Cardiac muscle cell (in vitro differentiated cells and primary cell): ENCODE measurements at regions not wholly inside any gene's neighbourhood (a gene's known extent, or its start where the extent isn't known, plus 50 kb on each side); places are given as distances from the start of the nearest gene placed in this dataset.

Experiments
- DNase-seq, 2 donors: peaks; one replicate each; pipeline versions ENCODE4 v3.0.0 to v3.0.0-alpha.2; 2010 to 2017; ENCODE audit warnings: low read depth in 1 of 2, low spot score in 1 of 2
- H3K27ac ChIP-seq: fragments of 200-600 bp; sonication (generic); 2 replicates; pipeline ENCODE4 v1.5.1; 2016
- H3K27me3 ChIP-seq: fragments of 200-600 bp; sonication (generic); 2 replicates; pipeline ENCODE4 v1.6.0; 2016; ENCODE audit warnings: control low read depth
- H3K36me3 ChIP-seq: fragments of 200-600 bp; sonication (generic); 2 replicates; pipeline ENCODE4 v1.5.1; 2016; ENCODE audit warnings: control low read depth
- H3K4me1 ChIP-seq: fragments of 200-600 bp; sonication (generic); 2 replicates; pipeline ENCODE4 v1.8.1; 2017; ENCODE audit warnings: low read depth, mild to moderate bottlenecking, mixed run types
- H3K4me3 ChIP-seq: fragments of 200-600 bp; sonication (generic); 2 replicates; pipeline ENCODE4 v1.5.1; 2016; ENCODE audit warnings: mild to moderate bottlenecking
- H3K9me3 ChIP-seq: fragments of 200-600 bp; sonication (generic); 2 replicates; pipeline ENCODE4 v1.5.1; 2017; ENCODE audit warnings: low read depth, mild to moderate bottlenecking, control low read depth
- CTCF ChIP-seq: IDR thresholded peaks from 2 replicates; pipeline ENCODE4 v1.5.1; 2012; ENCODE audit warnings: low read depth, mild to moderate bottlenecking, low read length

GRCh38 chr11:30172158-30172557, 58.7 kb upstream of the FSHB start:
- Histone ChIP-seq H3K27ac (no peak overlapping the region), H3K9me3 (no peaks in the 10 kb centered on the region), H3K4me3 (no peak overlapping the region), H3K4me1 (no peaks in the 10 kb centered on the region), H3K27me3 (no peaks in the 10 kb centered on the region), H3K36me3 (no peaks in the 10 kb centered on the region)
- no peak for TF ChIP-seq CTCF
- DNase-seq, result no peak

GRCh38 chr11:30172883-30173311, 57.9 kb upstream of the FSHB start:
- Histone ChIP-seq H3K9me3 (no peaks in the 10 kb centered on the region), H3K27ac (no peak overlapping the region), H3K4me3 (no peak overlapping the region), H3K27me3 (no peaks in the 10 kb centered on the region), H3K4me1 (no peaks in the 10 kb centered on the region), H3K36me3 (no peaks in the 10 kb centered on the region)
- TF ChIP-seq CTCF, result no peak
- DNase-seq, result peak in 1 of 2 donors; percentile 43

- Histone ChIP-seq H3K4me1 (no peaks in the 10 kb centered on the region), H3K4me3 (no peak overlapping the region), H3K27ac (no peak overlapping the region), H3K36me3 (no peaks in the 10 kb centered on the region), H3K27me3 (no peaks in the 10 kb centered on the region), H3K9me3 (no peaks in the 10 kb centered on the region)
- TF ChIP-seq CTCF, result no peak
- no peak for DNase-seq
Measured at GRCh38 chr11:30174265-30175020, 56.4 kb upstream of the FSHB start.
